ENCODE measurements at regions not wholly inside any gene's neighbourhood (a gene's known extent, or its start where the extent isn't known, plus 50 kb on each side); places are given as distances from the start of the nearest gene placed in this dataset.

DNA sequence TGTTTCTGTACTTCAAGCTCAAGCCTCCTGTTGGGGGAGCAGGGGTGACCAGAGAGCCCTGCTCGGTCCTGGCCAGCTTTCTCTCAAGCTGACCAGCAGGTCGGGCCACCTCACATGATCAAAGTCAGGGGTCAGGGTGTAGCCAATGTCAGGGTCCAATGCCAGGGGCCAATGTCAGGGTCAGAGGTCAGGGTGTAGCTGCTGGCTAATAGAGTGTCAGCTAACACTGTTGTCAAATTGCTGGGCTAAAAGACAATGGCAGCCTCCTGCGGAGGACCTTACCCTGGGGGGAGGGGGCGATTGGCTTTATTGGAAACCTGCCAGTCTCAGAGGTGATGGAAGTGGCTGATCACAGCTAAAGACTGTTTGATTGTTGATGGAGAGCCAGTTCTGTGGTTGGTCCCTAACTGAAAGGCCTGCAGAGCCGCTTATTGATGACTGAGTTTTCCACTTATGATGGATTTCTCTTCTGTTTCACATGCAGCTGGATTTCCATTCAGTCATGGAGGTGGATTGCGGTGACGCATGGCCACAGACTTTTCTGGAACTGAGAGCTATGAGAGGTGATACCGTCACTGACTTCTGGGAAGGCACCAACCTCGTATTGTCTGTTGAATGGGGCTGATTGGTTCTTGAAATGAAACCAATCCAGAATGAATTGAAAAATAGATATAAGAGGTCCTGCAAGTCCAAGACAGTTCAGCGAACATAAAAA lies 97.4 kb upstream of the ZFHX3 start:
- no peaks in the 10 kb centered on the region for H3K4me1 Mint-ChIP-seq
- CTCF ChIA-PET: no interaction called here

DNA sequence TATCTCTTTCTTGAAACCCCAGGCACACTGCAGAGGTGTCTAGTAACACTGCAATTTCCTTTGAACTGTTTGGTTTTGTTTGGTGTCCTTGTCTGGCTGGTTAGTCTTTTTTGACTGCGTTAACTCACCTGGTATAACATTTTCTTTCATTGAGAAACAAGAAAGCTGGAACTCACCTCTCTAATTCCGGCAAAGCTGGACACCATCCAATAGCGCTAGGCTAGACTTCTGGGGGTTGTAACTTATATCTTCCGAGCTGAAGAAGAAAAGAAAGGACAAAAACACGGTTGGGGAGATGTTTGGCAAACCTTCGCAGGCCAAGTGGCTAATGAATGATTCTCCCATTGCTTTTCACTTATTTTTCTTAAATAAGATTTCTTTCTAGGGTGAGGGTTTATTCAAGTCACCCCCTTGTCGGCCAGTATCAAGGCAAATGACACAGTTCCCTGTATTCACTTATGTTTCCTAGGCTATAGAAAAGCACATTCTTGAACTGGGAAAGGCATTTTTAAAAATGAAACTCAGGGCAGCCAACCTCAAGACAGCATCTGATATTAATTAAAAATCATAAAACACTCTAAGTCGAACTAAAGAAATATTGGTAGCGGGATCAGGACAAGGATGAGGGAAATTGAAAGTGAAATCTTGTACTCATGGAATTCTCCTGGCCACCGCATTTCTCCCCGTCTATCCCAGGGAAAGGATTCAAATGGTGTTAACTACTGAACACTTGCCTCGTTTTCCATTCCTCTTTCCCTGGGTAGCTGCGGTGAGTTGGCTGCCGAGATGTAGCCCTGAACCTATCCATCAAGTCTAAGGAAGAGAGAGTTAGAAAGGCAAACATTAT lies 95.9 kb upstream of the ZFHX3 start:
- Mint-ChIP-seq H3K4me1 (no peaks in the 10 kb centered on the region), H3K9me3 (peaks cover 12% of the 10 kb centered on the region), H3K27me3 (no peaks in the 10 kb centered on the region), H3K4me3 (no peak overlapping the region), H3K27ac (no peak overlapping the region), H3K36me3 (ENCODE audit: low read depth) (no peaks in the 10 kb centered on the region)
- ChIA-PET CTCF (no interaction called here), POLR2A (no interaction called here)
- no peak for DNase-seq

More for the DNA sequence above, 97.4 kb upstream of the ZFHX3 start:
- Mint-ChIP-seq H3K36me3 (ENCODE audit: low read depth) (no peaks in the 10 kb centered on the region), H3K4me3 (no peak overlapping the region), H3K27ac (no peak overlapping the region), H3K27me3 (no peaks in the 10 kb centered on the region), H3K9me3 (peaks cover 8% of the 10 kb centered on the region)
- no peak for DNase-seq
- POLR2A ChIA-PET: no interaction called here

DNA sequence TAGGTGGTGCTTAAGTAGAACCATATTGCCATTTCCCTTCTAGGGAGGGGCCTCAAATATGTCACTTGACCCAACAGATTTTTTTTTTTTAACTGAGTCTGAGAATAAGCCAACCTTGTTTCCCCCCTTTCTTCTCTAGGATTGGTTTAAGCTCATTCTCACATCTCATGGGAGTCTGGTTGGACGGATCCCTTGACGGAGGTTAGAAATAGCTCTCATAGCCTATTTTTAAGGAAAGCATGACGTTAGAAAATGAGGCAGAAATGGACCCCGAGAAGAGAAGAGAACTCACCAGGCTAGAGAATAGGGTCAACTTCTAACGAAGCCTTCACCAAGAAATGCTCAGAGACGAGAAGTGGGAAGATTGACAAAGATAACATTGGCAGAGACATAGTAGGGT lies 95.1 kb upstream of the ZFHX3 start:
- Mint-ChIP-seq H3K4me1 (no peaks in the 10 kb centered on the region), H3K27ac (no peak overlapping the region), H3K36me3 (ENCODE audit: low read depth) (no peaks in the 10 kb centered on the region), H3K4me3 (no peak overlapping the region), H3K27me3 (no peaks in the 10 kb centered on the region), H3K9me3 (peaks cover 12% of the 10 kb centered on the region)
- POLR2A ChIA-PET: no interaction called here
- CTCF ChIA-PET: no interaction called here
- no peak for DNase-seq

- no peak for DNase-seq
- H3K27ac Mint-ChIP-seq: no peak overlapping the region
- H3K27me3 Mint-ChIP-seq: no peaks in the 10 kb centered on the region
- CTCF ChIA-PET: no interaction called here
- POLR2A ChIA-PET: no interaction called here
- H3K36me3 Mint-ChIP-seq (ENCODE audit: low read depth): no peaks in the 10 kb centered on the region
- H3K4me1 Mint-ChIP-seq: no peaks in the 10 kb centered on the region
- H3K9me3 Mint-ChIP-seq: peaks cover 12% of the 10 kb centered on the region
- no peak overlapping the region for H3K4me3 Mint-ChIP-seq
Measured at GRCh38 chr16:73142053-73142854, 94.3 kb upstream of the ZFHX3 start.

- Mint-ChIP-seq H3K9me3 (peaks cover 8% of the 10 kb centered on the region), H3K4me1 (no peaks in the 10 kb centered on the region), H3K27ac (no peak overlapping the region), H3K27me3 (no peaks in the 10 kb centered on the region), H3K4me3 (no peak overlapping the region), H3K36me3 (ENCODE audit: low read depth) (no peaks in the 10 kb centered on the region)
- no peak for DNase-seq
- CTCF ChIA-PET: no interaction called here
- POLR2A ChIA-PET: no interaction called here
Measured at GRCh38 chr16:73140929-73141328, 93.0 kb upstream of the ZFHX3 start.

GRCh38 chr16:73131156-73131862 lies 83.4 kb upstream of the ZFHX3 start:
- no peaks in the 10 kb centered on the region for H3K4me1 Mint-ChIP-seq
- POLR2A ChIA-PET: no interaction called here
- H3K4me3 Mint-ChIP-seq: no peak overlapping the region
- no peak overlapping the region for H3K27ac Mint-ChIP-seq
- H3K36me3 Mint-ChIP-seq (ENCODE audit: low read depth): no peaks in the 10 kb centered on the region
- CTCF ChIA-PET: no interaction called here
- H3K27me3 Mint-ChIP-seq: no peaks in the 10 kb centered on the region
- no peak for DNase-seq
- peaks cover 9% of the 10 kb centered on the region for H3K9me3 Mint-ChIP-seq

- CTCF ChIA-PET: no interaction called here
Measured at GRCh38 chr16:73129455-73129854, 81.5 kb upstream of the ZFHX3 start.

GRCh38 chr16:73126525-73126853 lies 78.6 kb upstream of the ZFHX3 start:
- ChIA-PET POLR2A (no interaction called here), CTCF (no interaction called here)
- Mint-ChIP-seq H3K27ac (no peak overlapping the region), H3K27me3 (no peaks in the 10 kb centered on the region), H3K36me3 (ENCODE audit: low read depth) (no peaks in the 10 kb centered on the region), H3K4me1 (peaks cover 8% of the 10 kb centered on the region), H3K4me3 (no peak overlapping the region), H3K9me3 (peaks cover 8% of the 10 kb centered on the region)
- no peak for DNase-seq

More at GRCh38 chr16:73129455-73129854, 81.5 kb upstream of the ZFHX3 start:
- Mint-ChIP-seq H3K4me1 (no peaks in the 10 kb centered on the region), H3K9me3 (peaks cover 12% of the 10 kb centered on the region), H3K4me3 (no peak overlapping the region), H3K27ac (no peak overlapping the region), H3K36me3 (ENCODE audit: low read depth) (no peaks in the 10 kb centered on the region), H3K27me3 (no peaks in the 10 kb centered on the region)
- DNase-seq: no peak
- POLR2A ChIA-PET: no interaction called here

DNA sequence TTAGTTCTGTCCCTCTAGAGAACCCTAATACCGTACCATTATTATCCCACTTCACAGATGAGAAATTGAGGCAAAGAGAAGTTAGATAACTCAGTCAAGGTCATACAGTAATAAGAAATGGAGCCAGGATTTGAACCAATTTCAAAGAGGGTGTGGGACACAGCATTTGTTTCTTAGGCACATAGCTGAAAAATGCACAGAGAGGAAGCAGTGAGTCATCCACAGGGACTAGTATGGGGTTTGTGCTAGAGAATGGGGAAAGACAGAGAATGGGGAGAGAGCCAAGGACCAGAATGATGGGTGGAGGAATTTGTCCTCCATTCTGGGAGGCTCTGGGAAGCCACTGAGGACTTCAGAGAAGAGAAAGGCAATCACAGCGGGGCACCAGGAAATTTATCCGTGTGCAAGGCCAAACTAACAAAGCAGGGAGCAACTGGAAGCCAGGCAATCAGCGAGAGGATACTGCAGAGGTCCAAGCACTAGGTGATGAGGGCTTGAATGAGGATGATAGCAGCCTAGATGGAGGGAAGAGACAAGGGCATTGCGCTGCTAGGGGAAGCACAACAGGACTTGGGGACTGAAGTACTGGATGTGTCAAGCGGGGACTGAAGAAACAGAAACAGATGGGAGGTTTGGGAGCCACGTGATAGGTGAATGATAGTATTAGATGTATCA lies 78.1 kb upstream of the ZFHX3 start:
- no peak overlapping the region for H3K4me3 Mint-ChIP-seq
- POLR2A ChIA-PET: no interaction called here
- peaks cover 10% of the 10 kb centered on the region for H3K9me3 Mint-ChIP-seq
- peaks cover 8% of the 10 kb centered on the region for H3K4me1 Mint-ChIP-seq
- CTCF ChIA-PET: no interaction called here
- no peaks in the 10 kb centered on the region for H3K27me3 Mint-ChIP-seq
- no peak for DNase-seq
- H3K27ac Mint-ChIP-seq: no peak overlapping the region
- no peaks in the 10 kb centered on the region for H3K36me3 Mint-ChIP-seq (ENCODE audit: low read depth)

- ChIA-PET CTCF (no interaction called here), POLR2A (no interaction called here)
- Mint-ChIP-seq H3K4me1 (peaks cover 8% of the 10 kb centered on the region), H3K36me3 (ENCODE audit: low read depth) (no peaks in the 10 kb centered on the region), H3K27ac (no peak overlapping the region), H3K4me3 (no peak overlapping the region), H3K27me3 (no peaks in the 10 kb centered on the region), H3K9me3 (peaks cover 7% of the 10 kb centered on the region)
- no peak for DNase-seq
Measured at GRCh38 chr16:73124665-73125375, 76.9 kb upstream of the ZFHX3 start.

DNA sequence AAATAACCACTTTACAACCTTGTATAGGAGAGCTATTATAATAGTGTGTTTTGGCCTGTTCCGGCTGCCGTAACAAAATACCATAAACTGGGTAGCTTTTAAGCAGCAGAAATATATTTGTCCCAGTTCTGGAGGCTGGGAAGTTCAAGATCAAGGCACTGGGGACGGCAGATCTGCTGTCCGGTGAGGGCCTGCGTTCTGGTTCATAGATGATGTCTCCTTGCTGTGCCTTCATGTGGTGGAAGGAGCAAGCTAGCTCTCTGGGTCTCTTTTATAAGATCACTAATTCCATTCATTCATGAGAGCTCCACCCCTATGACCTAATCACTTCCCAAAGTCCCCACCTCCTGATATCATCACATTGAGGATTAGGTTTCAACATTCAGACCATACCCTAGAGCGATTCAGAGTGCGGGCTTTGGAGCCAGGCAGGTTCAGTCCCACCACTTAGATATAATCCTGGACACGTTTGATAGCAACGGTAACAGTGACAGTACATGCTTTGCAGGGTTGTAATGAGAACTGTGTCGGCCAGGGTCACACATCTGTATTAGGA lies 76.2 kb upstream of the ZFHX3 start:
- ChIA-PET CTCF (no interaction called here), POLR2A (no interaction called here)
- Mint-ChIP-seq H3K27me3 (no peaks in the 10 kb centered on the region), H3K9me3 (peaks cover 5% of the 10 kb centered on the region), H3K36me3 (ENCODE audit: low read depth) (no peaks in the 10 kb centered on the region), H3K4me3 (no peak overlapping the region), H3K4me1 (peaks cover 8% of the 10 kb centered on the region), H3K27ac (no peak overlapping the region)
- DNase-seq: no peak

Measured in activated CD4-positive, alpha-beta memory T cell treated with anti-CD3 and anti-CD28 coated beads, Interleukin-2, amount 10 ng/mL, durations not matched to agents 7 days and 5 days (primary cell).